Activated CD4-positive, alpha-beta T cell treated with anti-CD3 and anti-CD28 coated beads, Interleukin-2, Interleukin-4, amounts not matched to agents 100 ng/mL and 50 ng/mL, durations not matched to agents 16 hours and 8 hours (primary cell): ENCODE measurements at regions not wholly inside any gene's neighbourhood (a gene's known extent, or its start where the extent isn't known, plus 50 kb on each side); places are given as distances from the start of the nearest gene placed in this dataset.
"Not testable (repeated sequence)": the region's sequence is repeated elsewhere in the genome, so short reads cannot be mapped to it uniquely, and the experiment has no call there.

Experiments
- DNase-seq: peaks from one replicate; pipeline ENCODE4 v3.0.0-alpha.2; 2020; ENCODE audit warnings: low spot score

DNA sequence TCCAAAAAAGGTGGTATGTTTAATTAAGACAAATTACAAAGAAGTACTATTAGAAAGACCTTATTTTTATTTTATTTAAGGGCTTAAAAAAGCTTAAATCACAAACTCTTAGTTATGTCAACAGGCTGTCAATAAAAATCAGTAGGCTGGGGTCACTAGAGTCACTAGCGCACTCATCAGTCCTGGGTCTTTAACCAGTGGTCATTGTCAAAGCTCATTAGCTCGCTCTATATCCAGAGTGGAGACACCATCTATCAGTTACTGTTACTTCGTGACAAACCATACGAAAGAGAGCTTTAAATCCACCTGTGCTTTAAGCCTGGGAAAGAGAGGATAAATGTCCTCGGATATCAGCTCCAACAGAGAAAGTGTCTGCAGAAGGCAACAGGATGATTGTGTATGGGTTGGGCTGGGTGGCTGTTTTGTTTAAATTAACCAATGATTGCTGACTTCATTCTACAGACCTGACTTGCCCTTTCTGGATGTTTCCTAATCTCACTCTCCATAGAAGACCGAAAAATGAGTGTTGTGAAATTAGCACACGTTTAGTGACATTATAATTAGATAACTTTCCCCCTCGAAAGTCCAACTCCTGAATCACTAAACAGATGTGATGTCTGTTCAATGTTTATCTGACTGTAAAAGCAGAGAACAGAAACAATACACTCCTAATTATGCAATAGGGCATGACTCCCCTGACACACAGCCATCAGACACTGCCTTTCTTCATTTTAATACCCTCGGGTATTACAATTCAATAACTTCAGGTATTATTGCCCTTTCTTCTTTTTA, 123.6 kb upstream of the TNPO1 start:
- DNase-seq, result no peak

DNA sequence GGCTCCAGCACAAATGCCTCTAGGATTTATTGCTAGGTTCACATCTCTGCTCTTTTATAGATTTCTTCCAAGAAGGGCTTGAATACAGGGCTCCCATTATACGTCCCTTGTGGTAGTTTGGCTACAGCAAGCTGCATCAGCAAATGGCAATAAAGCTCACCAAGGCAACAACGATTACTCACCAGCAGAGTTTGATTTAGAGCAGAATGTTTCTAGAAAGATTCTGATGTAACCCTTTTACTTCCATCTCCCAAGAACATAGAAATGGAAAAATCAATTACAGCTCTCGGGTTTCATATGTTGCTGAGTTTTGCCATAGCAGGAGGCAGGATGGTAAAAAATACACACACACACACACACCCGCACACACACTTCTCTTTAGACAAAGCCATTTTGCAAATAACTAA, 124.2 kb upstream of the TNPO1 start:
- no peak for DNase-seq

GRCh38 chr5:72691751-72692150, 124.7 kb upstream of the TNPO1 start:
- no peak for DNase-seq

- no peak for DNase-seq
Measured at GRCh38 chr5:72688916-72689315, 127.5 kb upstream of the TNPO1 start.

DNA sequence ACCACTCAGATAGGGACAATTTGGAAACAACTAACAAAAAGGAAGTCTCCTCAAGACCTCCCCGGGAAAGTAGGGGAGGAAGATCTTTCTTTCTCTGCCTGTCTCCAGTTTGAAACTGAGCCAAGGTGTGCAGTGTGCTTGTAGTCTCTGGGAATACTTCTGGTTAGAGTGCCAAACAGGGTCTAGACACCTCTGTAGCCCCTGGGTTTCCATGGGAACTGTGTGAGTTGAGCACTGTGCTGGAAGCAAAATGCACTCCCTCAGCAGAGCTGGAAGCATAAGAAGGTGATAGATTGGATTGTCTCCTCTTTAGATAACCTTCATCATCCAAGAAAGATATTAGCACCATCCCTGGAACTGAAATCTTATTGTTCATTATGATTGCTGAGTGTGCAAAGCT, 129.2 kb upstream of the TNPO1 start:
- DNase-seq, result no peak

- no peak for DNase-seq
Measured at GRCh38 chr5:72682561-72682960, 133.9 kb upstream of the TNPO1 start.

DNA sequence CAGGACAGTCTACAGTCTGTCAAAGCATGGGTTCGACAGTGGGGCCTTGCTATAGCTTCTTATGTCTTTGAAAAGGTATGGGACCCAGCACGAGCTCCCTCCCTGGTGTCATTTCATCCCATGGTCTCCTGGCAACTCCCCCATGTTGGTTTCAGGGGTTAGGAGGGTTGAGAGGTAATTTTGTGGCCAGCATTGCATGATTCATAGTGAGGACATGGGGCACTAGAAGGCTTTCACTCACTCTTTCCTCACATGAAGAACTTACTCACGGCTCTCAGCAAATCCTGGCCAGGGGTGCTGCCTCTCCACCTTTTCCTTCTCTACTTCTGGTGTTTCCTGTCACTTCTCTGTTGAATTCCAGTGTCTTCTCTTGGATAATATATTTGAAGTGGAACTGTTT, 134.7 kb upstream of the TNPO1 start:
- no peak for DNase-seq

GRCh38 chr5:72677447-72677846, 139.0 kb upstream of the TNPO1 start:
- no peak for DNase-seq

DNA sequence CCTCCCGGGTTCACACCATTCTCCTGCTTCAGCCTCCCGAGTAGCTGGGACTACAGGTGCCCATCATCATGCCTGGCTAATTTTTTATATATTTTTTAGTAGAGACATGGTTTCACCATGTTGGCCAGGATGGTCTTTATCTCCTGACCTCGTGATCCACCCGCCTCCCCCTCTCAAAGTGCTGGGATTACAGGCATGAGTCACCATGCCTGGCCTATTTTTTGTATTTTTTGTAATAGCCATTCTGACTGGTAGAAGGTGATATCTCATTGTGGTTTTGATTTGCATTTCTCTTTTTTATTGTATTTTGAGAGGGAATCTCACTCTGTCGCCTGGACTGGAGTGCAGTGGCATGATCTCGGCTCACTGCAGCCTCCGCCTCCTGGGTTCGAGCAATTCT, 139.6 kb upstream of the TNPO1 start:
- not testable (repeated sequence) for DNase-seq

DNA sequence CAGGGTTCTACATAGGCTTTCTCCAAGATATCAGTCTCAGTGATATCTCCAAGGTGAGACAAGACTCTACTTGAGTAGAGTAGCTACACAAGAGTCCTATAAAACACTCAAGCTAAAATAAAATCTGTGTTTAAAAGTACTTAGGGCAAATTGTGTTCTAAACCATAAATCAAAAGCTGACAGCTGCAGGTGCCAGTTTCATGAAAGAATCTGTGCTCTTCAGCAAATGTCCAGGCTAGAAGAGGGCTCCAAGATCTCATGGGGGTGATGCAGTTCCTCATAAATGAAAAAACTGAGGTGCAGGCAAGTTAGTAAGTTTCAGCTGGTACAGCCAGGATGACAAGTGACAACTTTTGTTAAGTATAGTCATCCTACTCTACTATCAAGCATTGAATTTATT, 142.8 kb upstream of the TNPO1 start:
- DNase-seq, result no peak

GRCh38 chr5:72673180-72673579, 143.3 kb upstream of the TNPO1 start:
- DNase-seq, result no peak

GRCh38 chr5:72667708-72668107, 148.8 kb upstream of the TNPO1 start:
- DNase-seq, result no peak

- no peak for DNase-seq
Measured at GRCh38 chr5:72662936-72663335, 153.5 kb upstream of the TNPO1 start.

- no peak for DNase-seq
Measured at GRCh38 chr5:72662305-72662704, 154.2 kb upstream of the TNPO1 start.

- no peak for DNase-seq
Measured at GRCh38 chr5:72661405-72661804, 154.2 kb upstream of the ZNF366 start.

DNA sequence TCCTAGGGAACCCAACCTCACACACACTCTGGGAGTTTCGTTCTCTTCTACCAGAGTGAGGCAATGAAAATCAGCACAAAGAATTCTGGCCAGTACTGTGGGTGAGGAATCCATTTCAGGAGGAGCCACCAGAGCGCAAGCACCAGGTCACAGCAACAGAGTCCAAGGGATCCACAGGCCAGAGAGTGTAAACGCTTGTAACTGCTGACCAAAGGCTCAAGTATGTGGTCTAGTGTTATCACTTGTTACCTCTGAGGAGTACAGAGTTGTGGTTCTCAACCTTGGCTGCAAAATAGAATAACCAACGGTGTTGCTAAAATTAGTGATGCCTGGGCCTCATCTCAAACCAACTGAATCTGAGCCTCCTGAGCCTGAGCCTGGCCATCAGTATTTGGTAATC, 152.5 kb upstream of the ZNF366 start:
- DNase-seq, result no peak

GRCh38 chr5:72658761-72659540, 151.7 kb upstream of the ZNF366 start:
- DNase-seq, result no peak

GRCh38 chr5:72658161-72658560, 151.0 kb upstream of the ZNF366 start:
- no peak for DNase-seq

DNA sequence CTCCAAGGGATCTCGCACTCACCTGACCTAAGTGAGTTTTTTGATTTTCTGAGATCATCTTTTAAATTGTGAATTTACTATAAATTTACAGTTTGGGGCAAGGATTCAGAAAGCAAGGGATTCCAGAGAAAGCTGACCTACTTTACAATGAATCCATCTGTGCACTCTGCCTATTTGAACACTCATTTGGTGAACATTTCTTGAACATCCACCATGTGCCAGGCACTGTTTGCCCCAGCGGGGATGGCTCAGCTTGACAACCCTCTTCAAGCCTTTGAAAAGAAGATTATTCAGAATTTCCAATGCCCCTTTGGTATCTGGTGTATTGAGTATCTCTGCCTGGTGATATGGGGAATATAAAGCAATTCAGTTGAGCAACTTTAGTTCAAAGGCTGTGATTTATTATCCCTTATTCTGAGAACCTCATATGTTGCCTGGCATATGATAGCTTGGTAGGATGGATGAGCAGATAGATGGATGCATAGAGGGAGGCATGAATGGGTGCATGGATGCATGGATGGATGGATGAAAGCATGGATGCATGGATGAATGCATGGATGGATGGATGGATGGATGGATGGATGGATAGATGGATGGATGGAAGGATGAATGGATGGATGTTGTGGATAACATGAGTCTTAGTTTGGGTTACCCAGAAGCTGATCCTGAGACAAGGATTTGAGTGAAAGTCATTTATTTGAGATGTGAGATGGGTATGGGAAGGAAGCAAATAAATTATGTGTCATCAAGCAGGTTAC, 149.7 kb upstream of the ZNF366 start:
- no peak for DNase-seq

GRCh38 chr5:72656331-72656730, 149.1 kb upstream of the ZNF366 start:
- DNase-seq, result no peak

DNA sequence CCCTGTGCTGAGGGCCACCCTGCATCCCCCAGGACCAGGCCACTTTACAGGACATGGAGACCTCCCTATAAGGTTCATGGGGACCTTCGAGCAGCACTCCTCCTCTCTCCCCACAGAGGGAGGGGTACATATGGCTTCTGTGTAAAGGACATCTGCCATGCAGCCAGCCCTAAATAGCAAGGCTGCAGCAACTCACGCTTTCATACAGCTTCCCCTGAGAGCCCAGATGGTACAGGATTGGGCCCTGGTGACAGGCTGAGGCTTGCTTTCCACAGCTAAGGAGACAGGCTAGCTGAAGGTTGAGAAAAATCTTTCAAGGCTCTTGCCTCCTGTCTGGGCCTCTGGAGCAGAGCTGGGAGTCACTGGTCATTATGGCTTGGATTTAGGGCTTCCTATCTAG, 147.0 kb upstream of the ZNF366 start:
- DNase-seq, result no peak

GRCh38 chr5:72653586-72653985, 146.4 kb upstream of the ZNF366 start:
- no peak for DNase-seq

GRCh38 chr5:72651779-72652178, 144.6 kb upstream of the ZNF366 start:
- DNase-seq, result no peak
